Stimulated activated CD4-positive, alpha-beta T cell treated with anti-CD3 and anti-CD28 coated beads, Interleukin-12 subunit alpha, Interleukin-12 subunit beta, amount 100 ng/mL, for 24 hours (primary cell): ENCODE measurements at regions not wholly inside any gene's neighbourhood (a gene's known extent, or its start where the extent isn't known, plus 50 kb on each side); places are given as distances from the start of the nearest gene placed in this dataset.

Source experiments
- DNase-seq, 2 experiments: peaks; one replicate each; pipeline ENCODE4 v3.0.0-alpha.2; 2020; ENCODE audit warnings: low read depth in 2 of 2

DNA sequence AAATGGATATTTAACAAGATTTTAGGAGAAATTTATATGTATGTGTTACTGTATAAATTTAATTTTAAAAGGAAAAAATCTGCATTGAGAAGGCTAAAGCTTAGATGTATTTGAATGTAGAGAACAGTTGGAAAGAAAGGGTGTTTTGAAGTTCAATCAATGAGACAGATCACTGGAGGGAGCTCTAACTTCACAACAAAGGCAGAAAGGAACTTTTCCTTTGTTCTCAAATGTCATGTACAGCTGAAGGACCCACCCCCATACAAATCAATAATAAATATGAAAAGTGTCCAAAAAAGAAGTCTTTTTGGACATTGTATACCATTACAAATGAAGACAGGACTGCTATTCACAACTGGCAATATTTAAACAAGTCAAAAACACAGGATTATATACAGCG lies 403.4 kb downstream of the DNAJB9 start:
- no peak for DNase-seq

DNA sequence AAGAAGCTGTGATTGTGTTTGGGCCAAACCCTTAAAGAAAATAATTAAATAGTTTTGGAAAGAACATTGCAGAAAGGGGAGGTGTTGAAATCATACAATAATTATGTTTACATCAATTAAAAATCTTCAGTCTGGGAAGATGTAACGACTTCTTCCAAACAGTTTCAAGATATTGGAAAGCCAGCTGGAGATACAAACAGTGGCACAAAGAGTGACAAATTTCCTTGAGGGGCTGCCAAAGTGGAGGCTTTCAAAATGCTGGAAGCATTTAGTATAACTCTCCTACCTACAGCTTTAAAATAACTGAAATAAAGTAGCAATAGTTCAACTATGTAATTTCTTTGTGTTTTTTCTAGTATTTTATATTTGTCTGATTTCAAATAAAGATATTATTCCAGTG lies 405.0 kb downstream of the DNAJB9 start:
- no peak for DNase-seq

DNA sequence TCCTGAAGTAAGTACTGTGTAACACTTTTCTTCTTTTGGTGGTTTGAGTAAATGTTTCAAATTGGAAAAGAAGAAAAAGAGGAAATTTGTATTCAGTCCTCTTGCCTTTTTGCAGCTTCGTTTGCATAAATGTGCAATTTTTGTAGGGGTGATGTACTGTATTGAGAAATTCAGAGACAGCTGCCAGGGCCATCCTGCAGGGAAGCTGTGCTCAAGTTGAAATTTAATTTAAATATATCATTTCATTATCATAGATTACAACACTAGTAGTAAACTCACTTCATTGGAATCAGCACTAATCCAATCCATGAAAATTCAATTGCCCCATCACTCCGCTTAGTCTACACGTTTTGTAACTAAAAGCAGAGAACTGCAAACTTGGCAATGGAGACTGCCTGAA lies 415.4 kb downstream of the DNAJB9 start:
- no peak for DNase-seq

DNA sequence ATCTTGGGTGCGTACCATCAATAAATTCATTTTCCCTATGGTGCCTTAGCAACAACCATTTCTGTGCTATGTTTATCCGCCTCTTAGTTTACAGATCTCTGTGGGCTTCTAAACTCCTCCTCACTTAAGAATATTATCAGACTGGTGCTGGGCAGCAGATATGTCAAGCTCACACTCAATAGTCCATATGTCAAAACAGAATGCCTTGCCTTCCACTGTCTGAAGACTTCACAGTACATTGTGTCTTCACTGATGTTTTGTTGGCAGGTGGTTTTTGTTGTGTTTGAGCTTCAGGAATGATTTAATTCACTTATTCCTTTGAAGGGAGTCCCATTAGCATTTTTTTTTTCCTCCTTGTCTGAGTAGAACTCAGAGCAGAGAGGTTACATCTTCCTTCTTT lies 419.6 kb downstream of the DNAJB9 start:
- no peak for DNase-seq

DNA sequence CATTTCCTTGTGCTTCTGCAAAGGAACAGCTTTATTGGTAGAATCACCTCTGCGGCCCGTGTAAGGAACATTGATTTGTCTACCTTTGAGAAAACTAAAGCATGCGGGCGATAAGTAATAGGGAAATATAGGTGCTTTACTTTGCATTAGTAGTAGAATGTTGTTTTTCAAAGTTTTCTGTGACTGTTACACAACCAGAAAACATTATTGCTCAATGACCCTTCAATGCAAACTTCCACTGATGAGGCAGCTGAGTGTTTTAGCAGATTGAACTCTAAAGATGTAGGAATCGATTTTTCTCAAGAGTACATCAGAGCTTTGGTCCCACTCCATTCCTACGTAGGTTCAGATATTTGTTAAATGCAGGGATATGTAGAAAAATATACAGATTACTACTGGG lies 427.8 kb downstream of the DNAJB9 start:
- no peak for DNase-seq

DNA sequence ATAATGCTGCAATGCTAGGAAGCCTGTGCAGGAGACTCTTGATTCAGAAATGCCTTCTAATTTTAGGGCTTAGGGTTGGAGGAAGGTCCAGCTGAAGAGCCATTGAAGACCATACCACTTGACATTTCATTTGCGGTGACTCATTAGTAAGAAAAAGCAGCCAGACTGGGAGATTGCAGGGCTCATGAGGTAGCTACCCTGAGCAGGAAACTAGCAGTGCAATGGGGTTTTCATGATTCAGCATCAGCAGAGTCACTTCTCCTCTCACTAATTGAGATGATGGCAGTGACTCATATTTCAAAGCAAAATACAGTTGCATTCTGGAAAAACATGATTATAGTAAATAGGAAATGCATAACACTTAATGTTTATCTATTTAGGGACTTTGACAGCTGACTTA lies 434.1 kb downstream of the DNAJB9 start:
- no peak for DNase-seq

DNA sequence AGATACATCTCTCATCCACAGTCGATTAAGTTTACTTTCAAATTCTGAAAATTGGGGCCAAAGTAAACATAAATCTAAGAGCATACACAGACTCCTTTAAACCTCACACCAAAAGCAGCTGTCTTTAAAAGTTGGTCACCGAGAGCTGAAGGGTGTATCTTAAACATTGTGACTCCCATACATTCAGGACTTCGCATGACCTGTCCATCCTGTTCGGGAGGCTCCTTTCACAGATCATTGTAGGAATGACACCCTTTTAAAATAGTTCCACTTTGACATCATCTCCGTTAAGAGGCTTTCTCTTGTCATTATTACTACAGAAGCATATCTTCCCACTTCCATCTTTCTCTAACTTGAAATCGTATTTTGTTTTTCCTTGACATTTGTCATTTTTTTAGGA lies 440.0 kb downstream of the DNAJB9 start:
- no peak for DNase-seq

DNA sequence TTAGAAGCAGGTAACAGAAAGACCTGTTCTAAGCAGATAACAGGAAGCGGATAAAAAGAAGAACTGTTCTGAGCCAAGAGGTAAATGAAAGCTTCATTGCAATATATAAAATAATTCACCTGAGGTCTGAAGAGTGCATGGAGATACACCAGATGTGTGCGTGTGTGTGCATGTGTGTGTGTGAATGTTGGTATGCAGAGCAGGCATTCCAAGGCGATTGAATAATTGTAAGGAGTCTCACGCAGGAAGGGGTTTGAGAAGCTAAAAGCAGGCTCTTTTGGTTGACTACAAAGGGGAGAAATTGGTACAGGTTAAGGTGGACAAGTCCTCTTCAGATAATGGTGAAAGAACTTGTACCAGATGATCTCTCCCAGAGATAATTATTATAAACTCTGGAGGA lies 450.6 kb downstream of the DNAJB9 start:
- DNase-seq = no peak

DNA sequence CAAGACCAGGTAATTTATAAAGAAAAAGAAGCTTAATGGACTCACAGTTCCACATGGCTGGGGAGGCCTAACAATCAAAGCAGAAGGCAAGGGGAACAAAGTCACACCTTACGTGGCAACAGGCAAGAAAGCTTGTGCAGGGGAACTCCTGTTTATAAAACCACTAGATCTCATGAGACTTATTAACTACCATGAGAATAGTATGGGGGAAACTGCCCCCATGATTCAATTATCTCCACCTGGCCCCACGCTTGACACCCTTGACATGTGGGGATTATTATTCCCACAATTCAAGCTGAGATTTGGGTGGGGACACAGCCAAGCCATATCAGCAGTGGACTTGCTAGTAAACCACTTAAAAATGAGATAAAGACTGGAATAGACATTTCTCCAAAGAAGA lies 451.7 kb downstream of the DNAJB9 start:
- no peak for DNase-seq

DNA sequence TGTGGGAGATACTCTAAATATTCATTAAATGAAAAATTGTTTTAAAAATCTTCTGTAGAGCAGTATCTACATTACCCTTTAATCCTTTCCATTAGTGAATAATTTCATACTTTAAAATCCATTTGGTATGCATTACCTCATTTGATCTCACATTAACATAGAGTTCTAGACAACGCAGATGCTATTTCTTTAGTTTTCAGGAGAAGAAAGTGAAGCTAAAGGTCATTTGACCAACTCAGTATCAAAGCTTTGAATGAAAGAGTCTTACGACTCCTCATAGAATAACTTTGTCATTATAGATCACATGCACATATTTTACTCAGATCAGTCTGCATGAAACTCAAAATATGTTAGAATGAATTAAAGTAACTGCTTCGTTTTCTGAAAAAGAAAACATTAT lies 460.2 kb downstream of the DNAJB9 start:
- DNase-seq = no peak

DNA sequence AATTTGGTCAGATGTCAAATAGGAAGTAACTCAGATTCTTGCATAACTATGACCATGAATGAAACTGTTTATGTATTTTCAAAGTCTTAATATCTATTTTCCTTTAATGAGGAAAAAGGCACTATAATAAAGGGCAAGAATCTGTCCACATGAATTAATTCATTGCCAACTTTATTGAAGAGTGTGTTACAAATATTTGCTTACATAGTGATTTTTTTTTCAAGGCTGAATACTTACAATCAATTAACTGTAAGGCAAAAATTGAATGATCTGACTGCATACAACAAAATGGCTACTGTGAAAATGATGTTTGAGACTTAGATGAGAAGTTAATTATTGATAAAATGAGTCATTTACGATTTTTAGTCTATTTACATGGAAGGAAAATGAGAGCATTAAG lies 475.0 kb downstream of the DNAJB9 start:
- no peak for DNase-seq

DNA sequence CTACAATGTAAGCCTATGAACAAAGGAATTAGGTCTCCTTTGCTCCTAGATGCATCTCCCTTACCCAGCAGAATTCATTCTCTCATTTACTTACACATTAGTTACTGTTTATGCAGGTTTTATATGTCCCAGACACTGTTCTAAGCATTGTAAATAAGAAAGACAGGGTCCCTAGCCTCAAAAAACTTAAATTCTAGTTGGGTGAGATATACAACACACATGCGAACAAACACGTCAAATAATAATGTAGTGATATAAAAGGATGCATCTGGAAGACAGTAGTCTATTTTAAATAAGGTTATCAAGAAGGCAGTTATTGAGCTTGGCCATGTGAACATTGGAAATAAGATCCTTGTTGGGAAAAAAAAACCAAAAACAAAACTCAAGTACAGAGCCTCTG lies 479.7 kb downstream of the DNAJB9 start:
- DNase-seq = no peak

DNA sequence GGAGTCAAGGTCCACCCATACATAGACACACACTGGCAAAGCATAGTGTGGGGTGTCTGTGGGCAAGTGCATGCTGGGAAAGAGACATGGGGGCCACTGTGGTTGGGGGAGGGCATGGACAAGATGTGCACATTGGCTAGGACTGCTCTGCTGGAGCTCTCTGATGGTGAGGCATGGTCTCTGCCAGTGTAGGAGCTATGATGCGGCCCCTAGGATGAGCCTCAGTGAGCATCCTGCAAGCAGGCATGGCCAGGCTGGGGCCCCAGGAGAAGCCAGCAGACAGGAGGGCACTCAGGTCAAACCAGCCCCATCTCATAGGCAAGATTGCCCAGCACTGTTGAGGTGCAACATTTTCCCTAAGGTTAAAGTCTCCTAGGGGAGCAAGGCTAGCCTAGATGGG lies 489.4 kb downstream of the DNAJB9 start:
- DNase-seq = no peak

DNA sequence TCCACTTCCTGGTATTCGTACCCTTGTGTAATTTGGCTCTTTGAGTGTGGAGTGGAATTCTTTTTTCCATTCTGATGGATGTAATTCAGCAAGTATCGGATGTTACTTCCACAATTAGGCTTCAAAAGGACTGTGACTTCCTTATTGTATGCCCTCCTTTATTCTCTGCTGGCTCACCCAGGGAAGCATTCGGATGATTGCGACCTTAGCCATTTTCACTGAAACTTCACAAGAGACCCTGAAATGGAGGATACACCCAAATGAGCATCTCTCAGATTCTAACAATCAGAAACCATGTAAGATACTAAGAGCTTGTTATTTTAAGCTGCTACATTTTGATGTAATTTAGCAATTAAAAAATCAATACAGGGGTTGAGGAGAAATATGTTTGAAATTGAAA lies 493.1 kb downstream of the DNAJB9 start:
- DNase-seq = no peak

DNA sequence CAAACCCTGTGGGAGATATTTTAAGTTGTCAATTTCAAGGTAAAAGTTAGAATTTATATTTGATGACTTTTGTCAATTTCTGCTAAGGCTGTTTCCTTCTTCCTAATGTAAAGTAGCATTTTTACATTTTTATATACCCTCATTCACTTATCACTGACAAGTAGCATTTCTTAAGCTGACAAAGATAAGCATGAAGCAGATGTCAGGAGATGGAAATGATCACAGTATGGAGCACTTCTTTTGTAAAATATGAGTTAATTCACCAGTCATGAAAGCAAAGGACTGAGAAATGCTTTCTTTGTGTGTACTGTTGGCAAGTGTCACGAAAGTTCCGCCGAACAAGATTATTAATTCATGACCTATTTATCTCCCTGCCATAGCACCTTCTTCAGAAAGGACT lies 503.9 kb downstream of the DNAJB9 start:
- DNase-seq = no peak

DNA sequence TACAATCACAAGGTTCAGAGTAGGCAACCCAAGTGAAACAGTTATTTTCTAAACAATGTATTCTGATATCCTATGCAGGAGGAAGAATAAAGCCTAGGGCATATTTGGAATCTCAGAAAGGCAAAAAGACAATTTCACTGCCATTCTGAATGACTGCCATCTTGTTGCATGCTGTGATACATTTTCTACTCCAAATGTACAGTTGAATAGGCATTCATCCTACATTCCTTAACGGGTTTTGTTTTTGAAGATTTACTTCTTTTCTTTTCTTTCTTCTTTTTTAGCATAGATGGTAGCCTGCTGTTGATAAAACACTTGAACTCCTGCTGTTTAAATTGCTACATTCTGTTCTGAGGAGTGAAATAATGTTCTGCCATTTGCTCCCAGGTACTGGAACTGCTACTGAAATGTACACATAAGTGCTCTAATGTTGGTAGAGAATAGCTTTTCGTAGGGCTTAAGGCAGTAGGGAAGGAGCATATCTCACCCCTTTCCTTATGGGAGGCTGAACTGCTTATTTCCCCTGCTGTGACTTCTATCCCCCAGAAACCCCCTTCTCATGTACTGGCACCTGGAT lies 506.8 kb downstream of the DNAJB9 start:
- DNase-seq = no peak

DNA sequence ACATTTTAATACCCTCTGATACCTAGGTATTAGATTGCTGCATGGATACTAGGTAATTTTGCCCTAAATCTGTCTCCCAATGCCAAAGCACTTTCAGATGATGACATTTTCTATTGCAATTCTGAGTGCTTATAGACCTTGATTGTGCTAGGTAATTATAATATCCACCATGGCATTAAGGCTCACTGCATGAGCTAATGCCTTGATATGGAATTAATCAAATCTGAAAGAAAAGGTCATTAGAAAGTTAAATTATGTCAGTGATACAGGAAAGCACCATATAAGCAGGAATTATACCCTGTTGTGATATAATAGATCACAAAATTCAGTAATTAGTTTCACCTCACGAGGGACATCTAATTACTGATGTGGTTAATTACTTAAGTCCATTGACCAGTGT lies 521.4 kb downstream of the DNAJB9 start:
- no peak for DNase-seq

DNA sequence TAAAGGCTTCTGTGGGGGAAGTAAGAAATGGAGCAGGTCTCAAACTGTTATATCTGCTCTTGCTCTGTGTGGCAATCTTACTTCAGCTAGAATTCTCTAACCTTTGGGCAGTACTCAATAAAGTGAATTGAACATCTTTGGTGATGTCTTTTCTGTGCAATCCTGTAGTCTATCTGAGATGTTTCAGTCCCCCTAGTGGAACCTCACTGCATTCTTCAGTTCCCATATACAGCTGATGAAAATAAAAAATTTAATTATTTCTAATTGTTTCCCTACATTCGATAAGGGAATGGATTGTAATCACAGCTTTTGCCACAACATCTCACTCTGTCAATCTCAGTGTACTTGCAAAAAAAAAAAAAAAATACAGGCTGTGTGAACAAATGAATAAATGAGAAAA lies 522.6 kb downstream of the DNAJB9 start:
- DNase-seq = no peak

DNA sequence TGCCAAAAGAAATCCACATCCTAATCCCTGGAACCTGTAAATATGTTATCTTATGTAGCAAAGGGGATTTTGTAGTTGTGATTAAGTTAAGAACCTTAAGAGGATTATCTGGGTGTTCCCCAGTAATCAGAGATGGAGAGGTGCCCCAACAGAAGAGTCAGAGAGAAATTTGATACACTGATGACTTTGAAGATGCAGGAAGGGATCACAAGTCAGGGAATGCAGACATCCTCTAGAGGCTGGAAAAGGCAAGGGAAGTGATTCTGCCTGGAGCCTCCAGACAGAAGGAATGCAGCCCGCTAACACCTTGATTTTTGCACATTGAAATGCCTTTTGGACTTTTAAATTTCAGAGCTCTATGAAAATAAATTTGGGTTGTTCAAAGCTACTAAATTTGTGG lies 531.7 kb downstream of the DNAJB9 start:
- DNase-seq = no peak

DNA sequence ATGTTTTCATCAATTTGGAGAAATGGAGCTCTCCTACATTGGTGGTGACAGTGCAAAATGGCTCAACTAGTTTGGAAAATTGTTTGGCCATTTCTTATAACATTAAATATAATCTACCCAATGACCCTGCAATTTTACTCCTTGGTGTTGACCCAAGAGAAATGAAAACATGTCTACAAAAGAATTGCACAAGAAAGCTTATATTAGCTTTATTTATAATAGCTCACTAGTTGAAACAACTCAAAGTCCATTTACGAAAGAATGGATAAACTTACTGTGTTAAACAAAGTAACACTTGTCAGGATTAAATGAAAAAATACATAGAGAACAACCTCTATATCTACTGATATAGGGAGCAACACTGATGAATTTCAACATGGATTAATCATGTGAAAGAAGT lies 539.9 kb downstream of the DNAJB9 start:
- no peak for DNase-seq

DNA sequence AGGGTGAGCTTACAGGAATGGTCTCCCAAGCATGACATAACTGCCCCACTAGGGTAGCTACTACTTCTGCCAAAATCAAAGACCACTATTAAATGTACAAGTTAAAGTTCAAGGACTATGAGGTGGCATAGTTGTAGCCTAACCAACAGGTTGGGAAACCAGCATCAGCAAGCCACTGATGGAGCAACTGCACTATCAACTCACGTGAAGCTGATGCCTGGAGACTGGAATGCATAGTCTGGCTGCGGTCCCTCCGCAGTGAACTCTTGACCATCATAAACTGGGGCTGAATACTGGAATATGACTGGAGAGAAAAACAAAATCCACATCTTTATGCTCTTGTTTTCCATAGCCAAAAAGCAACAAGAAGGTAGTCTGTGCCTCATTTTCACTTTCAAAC lies 541.4 kb downstream of the DNAJB9 start:
- DNase-seq = no peak

DNA sequence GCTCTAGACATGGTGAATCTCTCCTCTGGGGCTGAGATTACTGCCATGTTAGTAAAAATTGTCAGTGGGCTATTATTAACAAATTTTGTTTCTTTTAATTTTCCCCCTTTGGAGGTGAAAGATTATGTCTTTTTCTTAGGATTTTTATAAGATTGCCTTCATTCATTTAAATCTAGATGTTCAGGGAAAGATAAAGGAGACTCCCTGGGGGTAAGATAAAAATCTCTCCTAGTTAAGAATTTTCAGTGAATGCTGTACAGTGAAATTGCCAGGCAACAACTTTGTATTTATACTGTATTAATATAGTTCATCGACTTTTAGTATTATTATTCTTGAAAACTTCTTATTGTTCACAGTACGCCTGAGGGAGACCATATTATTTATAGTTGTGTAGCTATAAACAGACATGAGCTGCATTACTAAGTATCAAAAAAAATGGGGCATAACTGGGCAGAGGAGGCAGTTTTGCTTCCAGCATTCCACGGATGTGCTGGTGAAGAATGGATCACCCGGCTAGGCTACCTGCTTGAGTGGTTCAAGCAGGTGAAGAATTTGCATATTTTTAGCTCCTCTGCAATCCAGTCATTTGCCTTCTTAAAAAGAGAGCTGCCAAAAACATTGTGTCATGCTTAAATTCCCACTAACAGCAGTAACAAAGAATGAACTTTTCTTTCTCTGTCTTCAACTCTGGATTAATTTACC lies 552.1 kb downstream of the DNAJB9 start:
- no peak for DNase-seq

DNA sequence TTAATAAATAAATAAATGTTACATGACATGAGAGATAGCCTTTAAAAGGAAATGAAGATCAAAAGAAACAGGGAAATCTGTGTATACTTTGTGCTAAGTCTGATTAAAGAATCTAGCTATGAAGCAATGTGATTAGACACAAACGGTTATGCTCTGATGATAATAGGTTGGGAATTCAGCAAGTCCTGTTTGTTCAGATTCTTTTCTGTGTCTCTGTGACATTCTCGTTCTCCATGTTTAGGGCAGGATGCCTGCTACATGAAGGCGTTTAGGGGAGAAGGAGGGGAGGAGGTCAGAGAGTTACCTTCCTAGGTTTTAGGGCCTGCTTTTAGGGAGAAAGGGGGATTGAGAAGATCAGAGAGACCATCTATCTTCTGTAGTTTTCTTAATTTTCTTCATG lies 555.3 kb downstream of the DNAJB9 start:
- DNase-seq = no peak

DNA sequence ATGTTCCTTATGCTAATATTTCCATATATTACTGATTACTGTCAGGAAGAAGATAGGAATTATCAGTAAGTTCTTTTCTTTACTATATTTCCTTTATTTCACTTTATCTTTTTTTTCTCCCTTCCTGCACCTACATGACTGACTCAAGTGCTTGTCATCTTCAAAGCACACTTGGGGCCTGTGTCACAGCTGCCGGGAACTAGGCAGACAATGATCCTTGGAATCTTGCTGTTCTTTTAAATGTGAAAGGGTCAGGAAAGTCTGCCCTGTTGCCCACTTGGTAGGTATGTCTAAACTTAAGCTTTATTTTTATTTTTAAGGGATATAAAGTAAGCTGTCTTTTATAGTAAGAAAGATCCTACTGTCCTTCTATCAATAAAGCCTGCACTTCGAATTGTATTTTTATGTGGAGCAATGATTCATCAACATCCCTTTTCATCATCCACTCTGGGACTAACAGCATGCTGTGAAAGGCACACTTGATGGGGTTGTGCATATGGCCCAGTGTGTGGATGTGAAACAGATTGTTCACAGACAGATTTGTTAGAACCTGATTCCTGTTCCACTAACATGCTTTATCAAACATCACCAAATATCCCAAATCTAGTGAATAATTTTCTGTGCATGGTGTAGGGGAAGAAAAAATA lies 556.9 kb downstream of the DNAJB9 start:
- no peak for DNase-seq
